ENCODE measurements at regions not wholly inside any gene's neighbourhood (a gene's known extent, or its start where the extent isn't known, plus 50 kb on each side); places are given as distances from the start of the nearest gene placed in this dataset.

DNA sequence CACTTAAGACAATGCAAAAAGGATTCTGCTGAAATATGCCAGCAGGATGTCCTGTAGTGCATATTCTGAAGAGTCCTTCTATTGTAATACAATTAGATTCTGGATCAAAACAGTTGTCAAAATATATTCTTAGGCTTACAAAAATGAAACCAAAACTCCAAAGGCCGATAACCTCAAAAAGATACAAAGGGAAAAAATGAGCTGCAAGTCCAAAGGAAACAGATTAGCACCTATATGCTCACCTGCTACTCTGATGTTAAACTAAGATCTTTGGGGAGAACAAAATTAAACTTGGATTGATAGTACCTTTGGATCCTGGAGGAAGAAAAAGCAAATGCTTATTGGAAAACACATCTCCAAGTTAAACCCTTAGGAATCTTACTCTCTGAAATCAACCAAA lies 397.1 kb downstream of the SPATA31D1 start:
- TF ChIP-seq, protein P1, sequence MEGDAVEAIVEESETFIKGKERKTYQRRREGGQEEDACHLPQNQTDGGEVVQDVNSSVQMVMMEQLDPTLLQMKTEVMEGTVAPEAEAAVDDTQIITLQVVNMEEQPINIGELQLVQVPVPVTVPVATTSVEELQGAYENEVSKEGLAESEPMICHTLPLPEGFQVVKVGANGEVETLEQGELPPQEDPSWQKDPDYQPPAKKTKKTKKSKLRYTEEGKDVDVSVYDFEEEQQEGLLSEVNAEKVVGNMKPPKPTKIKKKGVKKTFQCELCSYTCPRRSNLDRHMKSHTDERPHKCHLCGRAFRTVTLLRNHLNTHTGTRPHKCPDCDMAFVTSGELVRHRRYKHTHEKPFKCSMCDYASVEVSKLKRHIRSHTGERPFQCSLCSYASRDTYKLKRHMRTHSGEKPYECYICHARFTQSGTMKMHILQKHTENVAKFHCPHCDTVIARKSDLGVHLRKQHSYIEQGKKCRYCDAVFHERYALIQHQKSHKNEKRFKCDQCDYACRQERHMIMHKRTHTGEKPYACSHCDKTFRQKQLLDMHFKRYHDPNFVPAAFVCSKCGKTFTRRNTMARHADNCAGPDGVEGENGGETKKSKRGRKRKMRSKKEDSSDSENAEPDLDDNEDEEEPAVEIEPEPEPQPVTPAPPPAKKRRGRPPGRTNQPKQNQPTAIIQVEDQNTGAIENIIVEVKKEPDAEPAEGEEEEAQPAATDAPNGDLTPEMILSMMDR (conservative IDR thresholded peaks at IDR 0.05): no peak
- no peak for TF ChIP-seq ZFX (IDR thresholded peaks at IDR 0.05)
